ENCODE measurements at regions not wholly inside any gene's neighbourhood (a gene's known extent, or its start where the extent isn't known, plus 50 kb on each side); places are given as distances from the start of the nearest gene placed in this dataset.

DNA sequence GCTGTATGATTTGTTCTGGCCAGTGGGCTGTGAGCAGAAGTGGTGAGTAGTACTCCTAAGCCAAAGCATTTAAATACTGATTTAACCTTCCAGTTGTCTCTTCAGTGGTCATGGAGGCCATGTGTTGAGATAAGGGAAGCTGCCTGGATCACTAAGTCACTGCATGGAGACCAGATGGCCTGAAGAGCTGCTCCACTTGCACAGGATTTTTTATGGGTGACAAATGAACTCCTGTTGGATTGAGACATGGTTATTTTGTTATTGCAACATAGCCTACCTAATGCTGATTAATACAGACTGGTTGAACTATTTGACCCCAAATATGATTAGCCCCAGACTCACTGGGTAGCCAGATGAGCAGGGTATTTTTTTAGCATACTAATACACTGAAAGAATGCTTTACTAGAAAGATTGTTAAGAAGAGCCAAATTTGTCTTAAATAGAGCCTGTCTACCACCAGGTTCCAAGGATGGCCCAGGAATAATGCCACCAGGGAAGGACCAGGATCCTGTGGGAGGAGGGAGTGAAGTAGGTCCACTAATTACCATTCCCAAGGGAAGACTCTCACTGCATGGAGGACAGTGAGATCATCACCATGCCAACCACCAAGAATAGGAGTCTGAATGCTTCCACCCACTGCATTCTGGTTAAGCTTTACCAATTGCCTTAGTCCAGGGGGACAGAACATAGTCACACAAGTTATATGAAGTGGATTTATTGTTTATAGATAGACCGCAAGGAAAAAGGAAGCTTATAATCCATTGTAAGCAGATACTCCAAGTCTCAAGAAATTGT, 187.4 kb upstream of the IRX6 start:
- ATAC-seq (ENCODE audit: low read depth) (no peak), DNase-seq (no peak)
- no peaks in the 10 kb centered on the region for H3K36me3 ChIP-seq (replicated peaks in 1 of 2; ENCODE audit: control extremely low read depth in 1 of 2, control insufficient read depth in 1 of 2, extremely low read depth in 1 of 2, insufficient read depth in 2 of 2, low read length in 1 of 2)
- no peaks in the 10 kb centered on the region for H3K79me2 ChIP-seq (ENCODE audit: control insufficient read depth, insufficient read depth, low read length)
- Mint-ChIP-seq H3K4me3 (no peak overlapping the region), H3K9me3 (ENCODE audit: insufficient read depth) (no peaks in the 10 kb centered on the region), H3K27ac (no peak overlapping the region), H3K27me3 (no peaks in the 10 kb centered on the region), H3K4me1 (no peaks in the 10 kb centered on the region)
- H3K27ac ChIP-seq (ENCODE audit: low read length in 2 of 2) = no peak overlapping the region
- no peak for TF ChIP-seq EZH2 (IDR thresholded peaks at IDR 0.05; ENCODE audit: borderline replicate concordance, insufficient read depth, low read depth, low read length, poor library complexity, severe bottlenecking)
- TF ChIP-seq, protein P1, sequence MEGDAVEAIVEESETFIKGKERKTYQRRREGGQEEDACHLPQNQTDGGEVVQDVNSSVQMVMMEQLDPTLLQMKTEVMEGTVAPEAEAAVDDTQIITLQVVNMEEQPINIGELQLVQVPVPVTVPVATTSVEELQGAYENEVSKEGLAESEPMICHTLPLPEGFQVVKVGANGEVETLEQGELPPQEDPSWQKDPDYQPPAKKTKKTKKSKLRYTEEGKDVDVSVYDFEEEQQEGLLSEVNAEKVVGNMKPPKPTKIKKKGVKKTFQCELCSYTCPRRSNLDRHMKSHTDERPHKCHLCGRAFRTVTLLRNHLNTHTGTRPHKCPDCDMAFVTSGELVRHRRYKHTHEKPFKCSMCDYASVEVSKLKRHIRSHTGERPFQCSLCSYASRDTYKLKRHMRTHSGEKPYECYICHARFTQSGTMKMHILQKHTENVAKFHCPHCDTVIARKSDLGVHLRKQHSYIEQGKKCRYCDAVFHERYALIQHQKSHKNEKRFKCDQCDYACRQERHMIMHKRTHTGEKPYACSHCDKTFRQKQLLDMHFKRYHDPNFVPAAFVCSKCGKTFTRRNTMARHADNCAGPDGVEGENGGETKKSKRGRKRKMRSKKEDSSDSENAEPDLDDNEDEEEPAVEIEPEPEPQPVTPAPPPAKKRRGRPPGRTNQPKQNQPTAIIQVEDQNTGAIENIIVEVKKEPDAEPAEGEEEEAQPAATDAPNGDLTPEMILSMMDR (IDR thresholded peaks at IDR 0.05) = no peak
- CTCF ChIA-PET = no interaction called here
- no peak overlapping the region for H3K4me3 ChIP-seq (ENCODE audit: control extremely low read depth in 1 of 5, extremely low read depth in 1 of 5, insufficient read depth in 1 of 5, low read depth in 2 of 5, low read length in 4 of 5)
- no peak overlapping the region for H3K9ac ChIP-seq (ENCODE audit: low read length)
- no peak overlapping the region for H3K4me2 ChIP-seq (replicated peaks; ENCODE audit: low read depth, low read length, poor library complexity, severe bottlenecking)
- H4K20me1 ChIP-seq (ENCODE audit: control insufficient read depth, insufficient read depth, low read length, poor library complexity, severe bottlenecking) = no peaks in the 10 kb centered on the region
- H3K9me3 ChIP-seq (ENCODE audit: control extremely low read depth in 1 of 3, control insufficient read depth in 2 of 3, insufficient read depth in 1 of 3, low read length in 2 of 3) = peaks cover 0 to 7% (median 0%) of the 10 kb centered on the region in 3 donors
- POLR2A ChIA-PET = no interaction called here
- no peaks in the 10 kb centered on the region for H3K27me3 ChIP-seq (replicated peaks in 1 of 4; ENCODE audit: control extremely low read depth in 1 of 4, control insufficient read depth in 3 of 4, insufficient read depth in 4 of 4, low read length in 3 of 4)
- H3K4me1 ChIP-seq (ENCODE audit: control insufficient read depth in 2 of 2, insufficient read depth in 2 of 2, low read length in 2 of 2) = no peaks in the 10 kb centered on the region
- intact Hi-C loops (cut with micrococcal nuclease) = no loop called here
- no CpG with 5 or more reads among the region's 1 CpG for WGBS (ENCODE audit: insufficient coverage)
- no peak overlapping the region for H2AFZ ChIP-seq (ENCODE audit: insufficient read depth, low read depth, low read length, poor library complexity, severe bottlenecking)

DNA sequence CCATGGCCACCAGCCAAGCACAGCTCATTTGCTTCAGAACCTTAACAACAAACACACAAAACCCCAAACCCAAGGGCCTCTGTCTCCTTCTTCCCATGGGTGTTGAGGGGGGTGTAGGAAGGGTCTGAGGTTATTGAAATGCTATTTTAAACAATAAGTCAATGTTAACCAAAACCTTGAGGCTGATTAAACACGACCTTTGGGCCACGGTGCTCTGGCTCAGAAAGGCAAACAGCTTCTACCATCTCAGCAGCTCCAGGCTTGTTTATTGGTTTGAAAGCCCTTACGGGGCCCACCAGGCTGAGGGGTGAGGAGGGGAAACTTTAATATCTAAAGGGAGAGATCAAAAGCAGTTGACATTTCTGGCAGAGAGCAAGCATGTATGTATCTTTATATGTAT, 185.7 kb upstream of the IRX6 start:
- no peaks in the 10 kb centered on the region for H3K4me1 Mint-ChIP-seq
- Histone ChIP-seq H2AFZ (ENCODE audit: insufficient read depth, low read depth, low read length, poor library complexity, severe bottlenecking) (no peak overlapping the region), H3K4me3 (ENCODE audit: control extremely low read depth in 1 of 5, extremely low read depth in 1 of 5, insufficient read depth in 1 of 5, low read depth in 2 of 5, low read length in 4 of 5) (no peak overlapping the region), H3K4me1 (ENCODE audit: control insufficient read depth in 2 of 2, insufficient read depth in 2 of 2, low read length in 2 of 2) (no peaks in the 10 kb centered on the region), H4K20me1 (ENCODE audit: control insufficient read depth, insufficient read depth, low read length, poor library complexity, severe bottlenecking) (no peaks in the 10 kb centered on the region), H3K27me3 (replicated peaks in 1 of 4; ENCODE audit: control extremely low read depth in 1 of 4, control insufficient read depth in 3 of 4, insufficient read depth in 4 of 4, low read length in 3 of 4) (no peaks in the 10 kb centered on the region), H3K79me2 (ENCODE audit: control insufficient read depth, insufficient read depth, low read length) (no peaks in the 10 kb centered on the region), H3K4me2 (replicated peaks; ENCODE audit: low read depth, low read length, poor library complexity, severe bottlenecking) (no peak overlapping the region), H3K27ac (ENCODE audit: low read length in 2 of 2) (no peak overlapping the region), H3K9ac (ENCODE audit: low read length) (no peak overlapping the region), H3K9me3 (ENCODE audit: control extremely low read depth in 1 of 3, control insufficient read depth in 2 of 3, insufficient read depth in 1 of 3, low read length in 2 of 3) (peaks cover 0 to 3% (median 0%) of the 10 kb centered on the region in 3 donors), H3K36me3 (replicated peaks in 1 of 2; ENCODE audit: control extremely low read depth in 1 of 2, control insufficient read depth in 1 of 2, extremely low read depth in 1 of 2, insufficient read depth in 2 of 2, low read length in 1 of 2) (no peaks in the 10 kb centered on the region)
- ATAC-seq (ENCODE audit: low read depth) = no peak
- intact Hi-C loops (cut with micrococcal nuclease) = no loop called here
- POLR2A ChIA-PET = no interaction called here
- TF ChIP-seq, protein P1 (IDR thresholded peaks at IDR 0.05) = no peak
- no peak for TF ChIP-seq EZH2 (IDR thresholded peaks at IDR 0.05; ENCODE audit: borderline replicate concordance, insufficient read depth, low read depth, low read length, poor library complexity, severe bottlenecking)
- no peak overlapping the region for H3K4me3 Mint-ChIP-seq
- H3K9me3 Mint-ChIP-seq (ENCODE audit: insufficient read depth) = no peaks in the 10 kb centered on the region
- DNase-seq = no peak
- H3K27me3 Mint-ChIP-seq = no peaks in the 10 kb centered on the region
- H3K27ac Mint-ChIP-seq = no peak overlapping the region
- CTCF ChIA-PET = no interaction called here
- no CpG with 5 or more reads among the region's 3 CpGs for WGBS (ENCODE audit: insufficient coverage)
